GM12878 (cell line): ENCODE measurements at regions not wholly inside any gene's neighbourhood (a gene's known extent, or its start where the extent isn't known, plus 50 kb on each side); places are given as distances from the start of the nearest gene placed in this dataset.
"Not testable (repeated sequence)": the region's sequence is repeated elsewhere in the genome, so short reads cannot be mapped to it uniquely, and the experiment has no call there.

Source experiments
- ATAC-seq: fragments of 200-7000 bp; cut with Tn5 transposase; 3 replicates; pipeline ENCODE4 v1.9.1; 2020; ENCODE audit warnings: mild to moderate bottlenecking, moderate library complexity
- BruUV-seq: library from RNA; stranded (reverse); fragments of 400-500 nt; replicated peaks from 2 replicates; lab custom pipeline; 2021; lab: Mats Ljungman, UMichigan
- CTCF ChIA-PET: fragments of 300-600 bp; sonication (Branson Sonifier 250); formaldehyde crosslinking; extraction: SDS; loops from one replicate; lab custom pipeline; 2021; ENCODE audit warnings: inconsistent platforms; lab: Yijun Ruan, JAX
- POLR2A ChIA-PET: fragments of 350-600 bp; formaldehyde crosslinking; extraction: SDS; loops from one replicate; lab custom pipeline; 2021; ENCODE audit warnings: inconsistent platforms; lab: Charles Lee
- RAD21 ChIA-PET: fragments of 300-600 bp; sonication (Branson Sonifier 250); formaldehyde crosslinking; loops from one replicate; lab custom pipeline; 2023; ENCODE audit warnings: antibody characterized with exemption; ENCODE audit not compliant: unreplicated experiment; lab: Charles Lee
- SMC1A ChIA-PET: fragments of 300-600 bp; sonication (Branson Sonifier 250); formaldehyde crosslinking; loops from one replicate; lab custom pipeline; 2023; ENCODE audit not compliant: unreplicated experiment, uncharacterized antibody; lab: Charles Lee
- DNase-seq: peaks from one replicate; pipeline ENCODE4 v3.0.0-alpha.2; 2011; ENCODE audit warnings: low read depth, low spot score
- FAIRE-seq: peaks from 3 replicates; lab custom pipeline; 2011; peaks lifted over from hg19 to GRCh38; lab: Jason Lieb, UNC
- H2AFZ ChIP-seq: 2 replicates; pipeline ENCODE4 v1.6.0; 2011; ENCODE audit warnings: low read depth, low read length, control low read depth; ENCODE audit not compliant: control insufficient read depth
- H3K27ac ChIP-seq: 2 replicates; pipeline ENCODE4 v1.5.1; 2011; ENCODE audit warnings: control low read depth; ENCODE audit not compliant: control insufficient read depth, insufficient read depth
- H3K27me3 ChIP-seq, 2 experiments: replicated peaks in 1 of 2; 2 replicates each; pipeline versions ENCODE4 v1.6.0 to v1.6.1; 2011; ENCODE audit warnings: low read length in 1 of 2; ENCODE audit not compliant: control insufficient read depth in 2 of 2, insufficient read depth in 2 of 2
- H3K36me3 ChIP-seq, 2 experiments: 2 replicates each; pipeline ENCODE4 v1.5.1; 2011; ENCODE audit warnings: low read length in 1 of 2; ENCODE audit not compliant: control insufficient read depth in 2 of 2, insufficient read depth in 2 of 2
- H3K4me1 ChIP-seq: 2 replicates; pipeline ENCODE4 v1.6.1; 2011; ENCODE audit warnings: mild to moderate bottlenecking, low read length, moderate library complexity, mixed read lengths; ENCODE audit not compliant: control insufficient read depth, insufficient read depth
- H3K4me2 ChIP-seq: 2 replicates; pipeline ENCODE4 v1.6.0; 2011; ENCODE audit warnings: control low read depth; ENCODE audit not compliant: control insufficient read depth, insufficient read depth
- H3K4me3 ChIP-seq: fragments of 200-600 bp; sonication (generic); 2 replicates; pipeline ENCODE4 v1.5.1; 2016
- H3K79me2 ChIP-seq: 2 replicates; pipeline ENCODE4 v1.6.0; 2011; ENCODE audit warnings: low read length; ENCODE audit not compliant: control insufficient read depth, insufficient read depth
- H3K9ac ChIP-seq: 2 replicates; pipeline ENCODE4 v1.8.0; 2011; ENCODE audit warnings: low read length, control low read depth, mixed read lengths; ENCODE audit not compliant: control insufficient read depth, insufficient read depth
- H3K9me3 ChIP-seq: replicated peaks from 3 replicates; pipeline ENCODE4 v1.5.1; 2011; ENCODE audit warnings: mild to moderate bottlenecking, low read length; ENCODE audit not compliant: control insufficient read depth, insufficient read depth
- H4K20me1 ChIP-seq: 2 replicates; pipeline ENCODE4 v1.6.0; 2011; ENCODE audit not compliant: control insufficient read depth, insufficient read depth
- ELK1 ChIP-seq: IDR thresholded peaks from 2 replicates; pipeline ENCODE4 v1.6.1; 2012; ENCODE audit warnings: low read depth, low read length, improper control_type of control experiment
- WGBS: methylation state at CpG from one replicate; pipeline ENCODE4 v1.1.6; 2016; ENCODE audit warnings: low lambda C conversion rate; ENCODE audit not compliant: insufficient replicate concordance, insufficient coverage; ENCODE audit errors: missing lambda C conversion rate; 5-methylcytosine and 5-hydroxymethylcytosine counted together
- in situ Hi-C: fragments of 300-500 bp; cut with MboI; formaldehyde crosslinking; loops from 9 replicates; pipeline ENCODE4 v1.14.3; 2018; ENCODE audit warnings: mixed read lengths
- intact Hi-C: fragments of 100-400 bp; cut with micrococcal nuclease; formaldehyde crosslinking; loops from one replicate; pipeline ENCODE4 v1.14.2; 2022; ENCODE audit not compliant: unreplicated experiment

- H3K79me2 ChIP-seq, H4K20me1 ChIP-seq, H3K27me3 ChIP-seq, SMC1A ChIA-PET, BruUV-seq, H3K27ac ChIP-seq, FAIRE-seq, H3K9me3 ChIP-seq, H3K9ac ChIP-seq, DNase-seq, H3K36me3 ChIP-seq, POLR2A ChIA-PET, H3K4me2 ChIP-seq, intact Hi-C loops, H3K4me1 ChIP-seq, ATAC-seq, in situ Hi-C loops, H3K4me3 ChIP-seq, H2AFZ ChIP-seq: not testable (repeated sequence)
- RAD21 ChIA-PET = interaction anchor here (0.6 kb wide), 1 partner anchor 10 kb away, joined by 3 read pairs; no protein-coding TSS in a partner anchor
- CTCF ChIA-PET = interaction anchor here (1.4 to 1.7 kb wide), 2 partner anchors 504 to 507 kb away, joined by 3 to 5 read pairs; no protein-coding TSS in a partner anchor
- WGBS = no CpG with 5 or more reads among the region's 11 CpGs
Measured at GRCh38 chr14:105772710-105773250, 246.4 kb downstream of the TMEM121 start.

GRCh38 chr14:105773584-105773983, 247.2 kb downstream of the TMEM121 start:
- POLR2A ChIA-PET = no interaction called here
- no peak for DNase-seq
- Histone ChIP-seq H3K27me3 (no peaks in the 10 kb centered on the region), H3K36me3 (no peaks in the 10 kb centered on the region), H3K4me3 (no peak overlapping the region), H3K4me2 (no peak overlapping the region), H3K79me2 (no peaks in the 10 kb centered on the region), H4K20me1 (no peaks in the 10 kb centered on the region), H3K4me1 (no peaks in the 10 kb centered on the region), H2AFZ (no peak overlapping the region), H3K27ac (no peak overlapping the region), H3K9me3 (no peaks in the 10 kb centered on the region; the same call in 2 of the 3 replicates), H3K9ac (no peak overlapping the region)
- in situ Hi-C loops (no loop called here), intact Hi-C loops (no loop called here)
- CTCF ChIA-PET = interaction anchor here (0.6 to 1.7 kb wide), 3 partner anchors 503 to 644 kb away, joined by 3 to 5 read pairs (median 3); no protein-coding TSS in a partner anchor
- SMC1A ChIA-PET = no interaction called here
- TF ChIP-seq ELK1 = no peak
- no CpG with 5 or more reads among the region's 3 CpGs for WGBS
- RAD21 ChIA-PET = no interaction called here
- no peak for FAIRE-seq
- BruUV-seq = no TSS peak
- ATAC-seq = no peak
